ENCODE measurements at regions not wholly inside any gene's neighbourhood (a gene's known extent, or its start where the extent isn't known, plus 50 kb on each side); places are given as distances from the start of the nearest gene placed in this dataset.
"Not testable (repeated sequence)": the region's sequence is repeated elsewhere in the genome, so short reads cannot be mapped to it uniquely, and the experiment has no call there.

GRCh38 chrX:3172156-3172555 is 130.9 kb downstream of the ARSF start:
- TF ChIP-seq EZH2 (IDR thresholded peaks at IDR 0.05; ENCODE audit: low read depth, unreplicated experiment); JUNB (IDR thresholded peaks at IDR 0.05; ENCODE audit: unreplicated experiment); POLR2AphosphoS5 (IDR thresholded peaks at IDR 0.05; ENCODE audit: low read depth); ETS1 (IDR thresholded peaks at IDR 0.05); CREB1 (CRISPR knock-in tag; IDR thresholded peaks at IDR 0.05; ENCODE audit: low read depth); ZNF331 (CRISPR knock-in tag; IDR thresholded peaks at IDR 0.05; ENCODE audit: low read depth): not testable (repeated sequence)
- TF ChIP-seq, protein P1, sequence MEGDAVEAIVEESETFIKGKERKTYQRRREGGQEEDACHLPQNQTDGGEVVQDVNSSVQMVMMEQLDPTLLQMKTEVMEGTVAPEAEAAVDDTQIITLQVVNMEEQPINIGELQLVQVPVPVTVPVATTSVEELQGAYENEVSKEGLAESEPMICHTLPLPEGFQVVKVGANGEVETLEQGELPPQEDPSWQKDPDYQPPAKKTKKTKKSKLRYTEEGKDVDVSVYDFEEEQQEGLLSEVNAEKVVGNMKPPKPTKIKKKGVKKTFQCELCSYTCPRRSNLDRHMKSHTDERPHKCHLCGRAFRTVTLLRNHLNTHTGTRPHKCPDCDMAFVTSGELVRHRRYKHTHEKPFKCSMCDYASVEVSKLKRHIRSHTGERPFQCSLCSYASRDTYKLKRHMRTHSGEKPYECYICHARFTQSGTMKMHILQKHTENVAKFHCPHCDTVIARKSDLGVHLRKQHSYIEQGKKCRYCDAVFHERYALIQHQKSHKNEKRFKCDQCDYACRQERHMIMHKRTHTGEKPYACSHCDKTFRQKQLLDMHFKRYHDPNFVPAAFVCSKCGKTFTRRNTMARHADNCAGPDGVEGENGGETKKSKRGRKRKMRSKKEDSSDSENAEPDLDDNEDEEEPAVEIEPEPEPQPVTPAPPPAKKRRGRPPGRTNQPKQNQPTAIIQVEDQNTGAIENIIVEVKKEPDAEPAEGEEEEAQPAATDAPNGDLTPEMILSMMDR (conservative IDR thresholded peaks at IDR 0.05; ENCODE audit: low read depth in 2 of 2): not testable (repeated sequence)
